ENCODE measurements at regions not wholly inside any gene's neighbourhood (a gene's known extent, or its start where the extent isn't known, plus 50 kb on each side); places are given as distances from the start of the nearest gene placed in this dataset.

DNA sequence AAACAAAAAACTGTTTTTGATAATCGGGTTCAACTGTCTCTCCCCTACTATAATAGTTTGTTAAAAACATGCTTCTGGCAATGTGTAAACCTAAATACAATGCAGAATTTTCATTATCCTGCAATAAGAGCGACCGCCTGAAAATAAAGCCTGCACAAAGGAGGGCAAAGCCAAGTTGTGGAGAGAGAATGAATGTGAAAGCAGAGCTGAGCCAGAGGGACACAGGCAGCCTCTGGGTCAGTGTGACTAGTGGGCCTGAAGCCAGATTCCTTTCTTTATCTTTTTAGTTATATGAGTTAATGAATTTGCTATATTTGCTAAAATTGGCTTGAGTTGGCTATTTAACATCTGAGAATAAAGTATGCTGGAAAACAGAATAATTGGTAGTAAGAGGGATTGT, 615.2 kb downstream of the PLA2G4A start:
- DNase-seq, result no peak

DNA sequence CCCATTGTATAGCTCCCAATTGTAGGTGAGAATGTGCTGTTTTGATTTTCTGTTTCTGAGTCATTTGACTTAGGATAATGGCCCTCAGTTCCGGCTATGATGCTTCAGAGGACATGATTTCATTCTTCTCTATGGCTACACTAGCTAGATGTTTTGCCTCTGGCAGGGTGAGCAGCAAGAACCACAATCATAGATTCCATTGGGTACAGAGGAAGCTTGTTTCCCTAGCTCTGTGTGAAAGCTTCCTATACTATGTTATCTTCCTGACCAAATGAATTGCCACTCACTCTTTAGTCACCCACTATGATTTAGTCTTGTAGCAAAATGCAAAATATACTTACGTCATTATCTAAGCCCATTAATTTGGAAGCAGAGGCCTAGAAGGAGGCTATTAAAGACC, 616.3 kb downstream of the PLA2G4A start:
- no peak for DNase-seq

DNA sequence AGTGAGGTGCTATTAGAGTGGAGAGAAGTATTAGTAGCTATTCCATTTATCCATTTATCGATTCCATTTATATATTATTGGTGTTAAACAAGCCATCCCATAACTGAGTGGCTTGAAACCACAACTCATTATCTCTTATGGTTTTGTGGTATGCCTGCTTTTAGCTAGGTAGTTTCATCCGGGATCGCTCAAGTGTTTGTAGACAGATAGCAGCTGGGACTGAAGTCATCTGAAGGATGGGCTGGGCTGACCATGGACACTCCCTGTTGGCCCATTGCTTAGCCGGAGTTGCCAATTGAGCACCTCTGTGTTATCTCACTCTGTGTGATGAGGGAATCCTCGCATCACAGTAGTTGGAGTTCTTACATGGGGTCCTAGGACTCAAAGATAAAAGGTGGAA, 622.5 kb downstream of the PLA2G4A start:
- DNase-seq, result no peak

DNA sequence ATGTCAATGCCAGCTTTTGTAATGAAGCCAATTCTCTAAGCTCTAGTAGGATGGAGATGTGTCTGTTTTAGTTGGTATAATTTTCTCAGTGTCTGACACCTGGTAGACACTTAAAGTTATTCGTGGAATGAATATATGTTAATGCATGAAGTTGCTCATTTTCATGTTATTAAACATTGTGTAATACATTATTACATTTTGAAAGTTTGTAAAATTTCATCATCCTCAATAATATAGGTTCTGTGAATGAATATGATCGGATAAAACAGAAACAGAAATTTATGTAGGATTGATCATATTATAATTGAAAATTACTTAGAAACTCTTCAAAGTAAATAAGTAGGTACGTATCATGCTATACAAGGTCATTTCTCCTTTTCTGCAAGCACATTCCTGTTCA, 625.3 kb downstream of the PLA2G4A start:
- DNase-seq, result no peak

DNA sequence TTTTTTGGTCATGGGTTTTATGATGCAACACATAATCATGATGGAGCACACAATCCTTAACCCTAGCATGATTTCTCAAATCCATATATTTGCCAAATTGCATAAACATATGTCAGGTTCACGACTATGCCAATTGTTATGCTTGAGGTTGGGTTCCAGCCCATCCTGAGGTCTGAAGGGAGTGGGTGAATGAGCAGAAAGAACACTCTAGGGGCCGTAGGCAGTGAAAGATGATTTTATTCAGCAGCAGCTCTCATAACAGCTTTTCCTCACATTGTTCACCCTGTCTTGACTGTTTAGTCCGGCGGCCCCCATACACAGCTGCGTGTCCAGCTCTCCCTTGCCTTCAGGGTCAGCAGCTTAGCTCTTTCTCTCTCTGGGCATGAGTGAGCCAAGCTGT, 627.7 kb downstream of the PLA2G4A start:
- DNase-seq, result no peak

DNA sequence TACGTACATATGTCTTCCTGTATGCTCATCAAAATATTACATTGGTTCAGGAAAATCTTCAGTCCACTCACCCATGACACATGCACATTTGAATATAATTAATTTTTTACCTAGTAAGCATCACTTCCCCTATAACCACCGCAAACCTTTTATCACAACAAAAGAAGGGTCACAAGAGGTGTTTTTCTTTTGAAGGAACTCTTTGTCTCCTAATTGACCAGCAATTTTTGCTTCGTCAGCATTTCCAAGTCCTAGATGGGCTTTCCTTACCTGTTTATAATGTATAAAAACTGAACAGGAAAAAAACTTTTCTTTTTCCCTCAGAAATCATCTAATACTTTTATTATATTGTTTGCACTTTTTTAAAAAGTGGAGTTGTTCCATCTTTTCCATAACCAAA, 631.3 kb downstream of the PLA2G4A start:
- no peak for DNase-seq

DNA sequence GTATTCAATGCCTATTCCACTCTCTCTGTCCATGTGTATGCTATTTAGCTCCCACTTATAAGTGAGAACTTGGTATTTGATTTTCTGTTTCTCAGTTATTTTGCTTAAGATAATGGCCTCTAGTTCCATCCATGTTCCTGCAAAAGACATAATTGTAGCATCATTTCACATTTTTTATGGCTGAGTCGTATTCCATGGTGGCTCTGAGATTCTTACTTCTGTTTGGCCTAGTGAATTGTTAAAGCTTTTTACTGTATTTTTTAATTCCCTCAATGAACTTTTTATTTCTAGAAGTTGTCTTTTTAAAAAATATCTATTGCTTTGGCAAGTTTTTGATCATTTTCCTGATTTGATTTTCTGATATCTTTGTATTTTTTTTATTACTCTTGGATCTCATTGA, 635.6 kb downstream of the PLA2G4A start:
- DNase-seq, result no peak

DNA sequence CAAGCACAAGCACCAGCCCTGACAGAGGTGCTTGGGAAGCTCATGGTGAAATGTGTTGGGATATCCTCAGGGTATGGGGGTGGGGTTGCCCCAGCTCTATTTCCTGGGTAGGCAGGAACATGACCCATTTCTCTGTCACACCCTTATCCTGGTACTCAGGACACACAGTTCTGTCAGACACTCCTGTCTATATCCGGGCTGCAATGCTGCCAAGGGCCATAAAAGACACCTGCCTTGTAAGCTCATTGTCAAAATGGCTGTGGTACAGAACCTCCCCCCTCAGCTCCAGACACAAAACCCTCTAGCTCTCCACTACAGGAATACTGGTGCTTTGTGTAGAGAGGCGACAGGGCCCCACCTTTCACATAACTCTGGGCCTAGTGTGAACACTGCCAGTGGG, 636.7 kb downstream of the PLA2G4A start:
- DNase-seq, result no peak

DNA sequence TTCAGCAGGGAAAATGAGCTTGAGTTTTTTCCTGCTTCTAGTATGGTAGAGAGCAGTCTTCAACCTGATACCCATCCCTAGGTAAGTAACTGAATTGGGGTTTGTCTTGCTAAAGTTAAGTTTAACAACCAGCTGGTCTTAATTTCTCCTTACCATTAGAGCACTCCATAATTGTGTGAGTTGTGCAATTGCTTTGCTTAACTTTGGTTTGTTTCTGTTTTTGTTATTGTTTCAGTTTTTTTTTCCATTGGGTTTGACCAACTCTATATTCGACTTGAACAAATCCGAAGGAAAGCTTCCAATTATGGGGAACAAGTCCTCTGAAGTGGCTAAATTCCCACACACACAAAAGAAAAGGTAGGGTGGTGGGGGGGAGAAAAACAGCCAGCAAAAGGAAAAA, 641.1 kb downstream of the PLA2G4A start:
- DNase-seq, result no peak

DNA sequence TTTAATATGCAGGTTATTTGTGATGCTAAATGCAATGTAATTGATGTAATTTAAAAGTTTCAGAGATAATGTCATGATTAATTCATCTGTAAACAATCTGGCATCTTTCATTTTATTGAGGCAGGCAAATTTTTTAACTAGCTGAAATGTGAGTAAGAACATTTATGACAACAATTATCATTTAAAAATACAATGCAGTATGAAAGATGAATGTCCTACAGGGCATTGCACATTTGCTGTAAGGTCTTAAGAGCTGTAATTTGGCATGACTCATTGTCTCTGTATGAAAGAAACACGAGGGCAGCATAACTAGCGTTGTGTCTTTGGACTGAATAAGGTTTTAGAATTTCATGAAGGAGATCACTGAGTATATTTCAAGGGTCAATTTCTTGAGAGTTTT, 642.8 kb downstream of the PLA2G4A start:
- DNase-seq, result no peak

DNA sequence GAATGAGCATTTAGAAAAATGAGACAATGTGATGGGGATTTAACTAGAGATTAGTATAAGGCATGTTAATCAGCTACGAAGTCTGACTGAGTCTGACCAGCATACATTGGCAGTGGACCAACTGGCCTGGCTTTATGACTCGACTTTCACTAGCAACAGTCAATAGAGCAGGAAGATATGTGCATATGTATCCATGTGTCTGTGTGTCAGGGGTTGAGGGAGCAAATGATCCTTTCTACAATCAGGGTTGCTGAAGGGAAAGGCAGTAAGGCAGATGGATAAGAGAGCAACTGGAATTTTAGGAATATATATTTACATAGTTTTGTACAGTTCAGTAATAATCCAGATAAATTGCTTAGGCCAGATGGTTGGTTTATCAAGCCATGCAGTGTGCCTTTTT, 645.6 kb downstream of the PLA2G4A start:
- no peak for DNase-seq

DNA sequence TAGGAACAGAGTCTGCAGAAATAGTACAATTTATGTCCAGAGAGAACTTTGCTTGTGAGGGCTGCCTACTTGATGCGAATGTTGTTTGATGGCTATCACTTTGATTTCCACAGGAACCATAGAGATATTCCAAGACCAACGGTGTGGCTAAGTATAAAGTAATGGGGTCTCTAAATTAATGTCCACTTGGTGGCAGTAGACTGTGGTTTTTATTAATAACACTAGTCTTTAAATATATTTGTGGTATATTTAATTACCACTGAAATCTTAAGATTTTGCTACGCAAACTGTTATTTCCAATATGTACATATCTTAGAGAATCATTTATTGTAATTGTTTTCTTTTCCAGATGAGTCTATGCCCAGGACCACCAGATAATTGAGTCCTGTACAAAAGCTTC, 647.9 kb downstream of the PLA2G4A start:
- no peak for DNase-seq

DNA sequence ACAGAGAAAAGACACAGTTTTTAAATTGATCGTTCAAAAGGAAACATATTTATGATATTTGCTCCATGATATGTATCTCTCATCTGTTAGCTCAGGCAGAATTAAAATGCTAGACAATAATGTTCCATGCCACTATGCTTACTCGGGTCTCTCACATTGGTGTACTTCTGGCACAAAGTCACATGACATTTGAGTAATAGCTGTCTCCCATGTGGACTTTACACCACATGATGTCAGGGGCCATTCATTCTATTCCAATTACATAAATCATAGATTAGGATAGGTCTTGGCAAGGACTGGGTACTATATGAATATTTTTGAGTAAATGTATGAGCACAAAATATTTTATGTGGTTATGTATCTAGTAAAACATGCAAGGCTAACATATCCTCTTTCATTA, 648.4 kb downstream of the PLA2G4A start:
- no peak for DNase-seq

DNA sequence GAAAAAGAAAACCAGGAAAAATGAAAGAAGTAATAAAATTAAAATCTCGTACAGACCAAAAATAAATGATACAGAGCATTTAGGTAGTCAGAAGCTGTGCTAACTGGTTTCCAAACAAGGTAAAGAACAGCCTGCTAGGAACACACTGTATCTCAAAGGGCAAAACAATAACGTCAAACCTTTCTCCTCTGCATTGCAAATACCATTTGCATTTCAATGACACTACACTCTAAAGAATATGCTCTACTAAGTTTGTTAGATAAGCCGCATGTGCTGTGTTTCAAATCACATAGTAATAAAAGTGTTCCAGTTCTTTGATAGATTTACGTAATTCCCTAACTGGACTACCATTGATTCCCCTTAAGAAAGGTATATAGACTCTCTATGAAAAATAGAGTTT, 648.8 kb downstream of the PLA2G4A start:
- DNase-seq, result no peak

DNA sequence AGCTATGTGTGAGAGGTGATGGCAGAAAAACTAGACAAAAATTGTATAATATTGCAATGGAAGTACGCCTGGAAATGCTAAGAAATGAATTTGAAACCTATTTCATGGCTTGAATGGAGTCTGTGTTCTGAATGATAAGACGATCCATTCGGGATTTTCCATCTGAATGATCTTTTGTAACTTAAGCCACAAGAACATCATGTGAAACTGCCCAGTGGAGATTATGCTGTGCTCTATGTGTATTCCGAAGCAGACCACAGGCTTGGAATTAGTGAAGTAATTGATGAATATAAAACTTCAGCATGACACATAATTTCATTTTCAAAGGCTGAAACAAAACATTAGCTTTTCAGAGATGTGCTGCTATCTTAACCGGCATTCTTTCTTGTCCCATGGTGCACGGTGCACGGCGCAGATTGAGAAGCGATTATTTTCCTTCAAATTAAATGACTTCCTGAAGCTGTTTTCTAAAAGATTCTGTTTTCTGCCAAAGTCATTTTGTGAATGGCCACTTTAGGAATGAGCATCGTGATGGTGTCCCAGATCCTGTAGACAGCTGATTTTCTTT, 652.9 kb downstream of the PLA2G4A start:
- DNase-seq, result no peak

DNA sequence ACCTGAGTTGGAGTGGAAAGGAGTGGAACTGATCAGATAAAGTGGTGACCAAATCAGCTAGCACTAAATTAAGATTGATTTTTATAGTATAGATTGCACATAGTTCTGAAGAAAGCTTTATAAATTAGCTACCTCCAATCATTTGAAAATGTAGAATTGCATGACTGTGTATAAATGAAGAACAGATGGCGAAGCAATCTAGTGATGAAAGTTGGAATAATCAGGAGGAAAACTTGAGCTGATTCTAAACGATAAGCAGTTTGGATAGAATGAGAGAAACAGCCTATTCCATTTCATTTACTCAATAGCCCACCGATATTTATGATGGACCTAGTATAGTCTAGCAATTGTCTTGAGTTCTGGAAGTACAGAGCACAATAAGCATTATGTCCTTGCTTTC, 661.5 kb downstream of the PLA2G4A start:
- no peak for DNase-seq

DNA sequence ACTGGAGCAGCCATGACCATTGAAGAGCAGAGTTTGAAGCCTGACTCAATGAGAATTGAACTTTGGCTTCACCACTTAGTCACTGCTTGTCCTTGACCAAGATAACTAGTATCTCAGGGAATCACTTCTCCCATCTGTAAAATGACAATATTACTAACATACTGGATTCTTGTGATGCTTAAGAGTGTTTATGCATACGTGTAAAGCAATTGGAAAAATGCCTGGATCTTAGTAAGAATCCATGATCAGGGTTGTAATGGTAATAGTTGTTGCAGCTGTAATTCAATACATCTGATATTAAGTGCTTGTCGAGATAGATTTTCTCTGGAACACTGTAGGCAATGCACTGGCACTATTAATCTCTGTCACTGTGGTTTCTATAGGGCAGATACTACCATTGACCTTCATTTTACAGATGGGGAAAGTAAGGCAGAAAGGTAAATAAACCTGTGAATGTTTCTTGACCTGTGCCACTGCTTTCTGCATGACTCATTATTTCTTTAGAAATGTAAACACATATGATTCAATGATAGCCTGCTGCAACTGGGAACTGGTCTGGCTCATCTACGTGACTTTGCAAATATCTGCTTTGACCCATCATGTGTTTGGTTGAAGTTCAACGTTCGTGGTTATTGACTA, 662.5 kb downstream of the PLA2G4A start:
- DNase-seq, result no peak

DNA sequence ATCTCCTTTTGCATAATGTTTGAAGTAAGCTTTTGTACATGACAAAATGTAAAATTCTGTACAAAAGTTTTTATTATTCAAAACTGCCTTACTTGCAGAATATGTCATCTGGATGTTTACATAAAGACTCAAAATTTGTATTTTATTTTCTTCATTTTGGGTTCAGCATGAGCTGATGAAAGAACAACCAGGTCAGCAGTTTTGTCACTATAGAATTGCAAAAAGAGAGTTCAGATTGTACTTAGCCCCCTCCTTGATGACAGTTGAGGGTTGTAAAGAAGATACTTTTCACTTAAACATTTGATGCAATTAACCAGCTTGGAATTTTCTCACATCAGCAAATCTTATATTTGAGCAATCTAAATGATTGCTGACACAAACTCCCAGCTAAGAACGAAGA, 669.3 kb downstream of the PLA2G4A start:
- DNase-seq, result no peak

DNA sequence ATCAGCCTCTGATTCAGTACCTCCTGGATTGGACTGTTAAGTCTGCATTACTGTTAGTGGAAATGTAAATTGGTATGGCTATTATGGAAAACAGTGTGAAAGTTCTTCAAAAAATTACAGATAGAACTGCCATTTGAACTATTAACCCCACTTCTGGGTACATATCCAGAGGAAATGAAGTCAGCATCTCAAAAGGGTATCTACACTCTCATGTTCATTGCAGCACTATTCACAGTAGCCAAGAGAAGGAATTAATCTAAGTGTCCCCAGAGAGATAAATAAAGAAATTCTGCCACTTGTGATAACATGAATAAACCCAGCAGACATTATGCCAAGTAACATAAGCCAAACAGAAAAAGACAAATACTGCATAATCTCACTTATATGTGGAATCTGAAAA, 676.0 kb downstream of the PLA2G4A start:
- no peak for DNase-seq

DNA sequence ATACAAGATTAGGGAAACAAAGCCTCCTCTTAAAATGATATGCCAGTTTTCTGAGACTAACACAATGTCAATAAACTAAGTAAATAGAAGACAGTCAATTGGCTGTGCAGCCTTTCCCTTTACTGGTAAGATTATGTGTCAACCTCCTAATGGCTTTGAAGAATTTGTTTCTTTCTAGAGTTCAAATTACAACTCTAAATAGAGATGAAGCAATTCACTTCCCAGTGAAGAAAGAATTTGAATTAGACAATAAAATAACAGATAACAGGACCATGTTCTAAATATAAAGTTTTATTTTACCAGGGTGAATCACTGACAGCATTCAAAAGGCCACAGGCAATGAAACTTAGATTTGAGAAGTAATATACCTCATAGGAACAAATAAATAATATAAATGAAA, 680.3 kb downstream of the PLA2G4A start:
- no peak for DNase-seq

DNA sequence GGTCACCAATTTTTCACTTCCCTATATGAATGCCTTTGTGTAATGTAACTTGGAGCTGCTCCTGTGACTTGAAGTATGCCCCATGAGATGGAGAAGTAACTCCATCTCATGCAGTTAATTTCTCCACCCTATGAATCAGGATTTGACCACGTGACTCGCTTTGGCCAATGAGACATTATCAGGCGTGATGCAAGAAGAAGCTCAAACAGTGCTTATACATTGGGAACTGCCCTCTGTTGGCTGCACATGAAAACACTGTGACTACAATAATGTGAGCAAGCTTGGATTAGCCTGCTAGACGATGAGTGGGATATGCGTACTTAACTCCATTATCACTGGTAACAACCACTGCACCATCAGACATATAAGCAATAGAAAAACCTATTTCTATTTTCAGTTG, 684.4 kb downstream of the PLA2G4A start:
- no peak for DNase-seq

DNA sequence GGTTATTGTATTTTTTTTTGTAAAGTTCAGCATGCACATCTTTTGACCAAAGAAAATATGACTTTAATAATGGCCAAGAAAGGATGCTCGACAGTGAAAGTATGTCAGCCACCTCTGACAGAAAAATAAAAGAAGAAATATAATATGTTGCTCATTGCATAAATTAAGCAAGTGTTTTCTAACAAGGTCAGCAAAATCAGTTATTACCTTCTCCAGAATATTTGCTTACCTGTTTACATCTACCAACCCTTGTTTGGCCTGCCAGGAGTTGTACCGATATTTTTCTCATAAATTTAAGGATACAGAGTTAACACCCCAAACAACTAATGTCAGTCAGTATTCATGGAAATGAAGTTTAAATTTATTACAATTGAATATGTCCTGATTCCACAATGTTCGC, 685.4 kb downstream of the PLA2G4A start:
- no peak for DNase-seq

DNA sequence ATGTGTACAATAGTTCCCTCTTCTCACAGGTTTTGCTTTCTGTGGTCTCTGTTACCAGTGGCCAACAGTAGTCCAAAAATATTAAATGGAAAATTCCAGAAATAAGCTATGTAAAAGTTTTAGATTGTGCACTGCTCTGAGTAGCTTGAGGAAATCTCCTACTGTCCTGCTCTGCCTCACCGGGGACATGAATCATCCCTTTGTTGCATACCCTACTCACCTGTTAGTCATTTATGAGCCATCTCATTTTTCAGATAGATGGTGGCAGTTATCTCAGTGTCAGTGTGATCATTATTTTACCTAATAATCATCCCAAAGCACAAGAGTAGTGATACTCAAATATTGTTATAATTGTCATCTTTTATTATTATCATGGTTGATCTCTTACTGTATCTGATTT, 688.1 kb downstream of the PLA2G4A start:
- DNase-seq, result no peak

DNA sequence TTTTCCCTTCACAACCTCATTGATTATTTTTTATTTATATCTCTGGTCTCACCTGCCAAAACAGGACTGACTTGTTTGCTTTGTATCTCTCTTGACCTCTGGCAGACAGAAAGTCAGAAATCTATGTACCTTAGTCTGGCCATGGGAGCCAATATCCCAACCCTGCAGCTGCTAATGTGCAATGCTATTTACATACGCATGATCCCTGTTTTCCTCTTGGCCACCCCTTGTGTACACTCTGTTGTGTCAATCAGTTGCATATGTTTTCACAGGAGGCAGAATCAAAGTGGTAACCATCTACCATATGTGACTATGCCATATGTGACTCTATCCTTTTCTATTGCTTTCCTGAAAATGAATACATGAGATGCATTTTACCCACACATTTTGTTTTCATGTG, 688.8 kb downstream of the PLA2G4A start:
- no peak for DNase-seq

DNA sequence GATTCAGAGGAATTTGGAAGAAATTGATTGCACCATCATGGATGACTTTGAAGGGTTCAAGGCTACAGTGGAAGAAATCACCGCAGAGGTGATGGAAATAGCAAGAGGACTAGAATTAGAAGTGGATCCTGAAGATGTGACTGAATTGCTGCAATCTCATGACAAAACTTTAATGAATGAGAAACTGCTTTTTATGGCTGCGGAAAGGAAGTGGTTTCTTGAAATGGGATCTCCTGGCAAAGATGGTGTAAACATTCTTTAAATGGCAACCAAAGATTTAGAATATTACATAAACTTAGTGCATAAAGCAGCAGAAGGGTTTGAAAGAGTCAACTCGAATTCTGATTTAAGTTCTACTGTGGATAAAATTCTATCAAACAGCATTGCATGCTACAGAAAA, 698.6 kb downstream of the PLA2G4A start:
- no peak for DNase-seq

All from skin of body (tissue), 1 donor.